PC-3 (cell line): ENCODE measurements at regions not wholly inside any gene's neighbourhood (a gene's known extent, or its start where the extent isn't known, plus 50 kb on each side); places are given as distances from the start of the nearest gene placed in this dataset.

Experiments used
- EZH2 ChIP-seq: fragments of 300-600 bp; sonication (generic); IDR thresholded peaks from one replicate; pipeline ENCODE4 v1.6.1; 2017; ENCODE audit warnings: antibody characterized with exemption, mild to moderate bottlenecking, low read length; ENCODE audit not compliant: unreplicated experiment
- TF ChIP-seq, protein P1 (sequence below): fragments of 300-600 bp; sonication (generic); conservative IDR thresholded peaks from 2 replicates; pipeline ENCODE4 v1.5.1; 2017; ENCODE audit warnings: antibody characterized with exemption, low read depth, mild to moderate bottlenecking, low read length

DNA sequence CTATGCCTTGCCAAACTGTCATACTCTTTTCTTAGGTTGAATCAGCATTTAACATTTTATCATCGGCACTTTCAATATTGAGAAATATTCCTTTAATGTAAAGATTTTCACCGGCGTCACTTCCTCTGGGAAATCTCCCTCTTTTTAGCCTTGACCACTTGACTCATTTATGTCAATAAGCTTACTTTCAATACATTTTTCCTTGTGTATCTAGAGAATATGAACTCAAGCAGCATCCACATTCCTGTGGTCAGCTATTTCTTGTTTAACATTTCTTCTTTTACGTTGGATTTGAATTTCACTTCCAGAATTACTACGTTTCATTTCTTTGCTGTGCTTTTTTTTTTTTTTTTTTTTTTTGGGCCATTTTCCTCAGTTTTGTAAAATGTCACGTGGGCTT is 271.2 kb upstream of the HTR2A start:
- TF ChIP-seq, protein P1, sequence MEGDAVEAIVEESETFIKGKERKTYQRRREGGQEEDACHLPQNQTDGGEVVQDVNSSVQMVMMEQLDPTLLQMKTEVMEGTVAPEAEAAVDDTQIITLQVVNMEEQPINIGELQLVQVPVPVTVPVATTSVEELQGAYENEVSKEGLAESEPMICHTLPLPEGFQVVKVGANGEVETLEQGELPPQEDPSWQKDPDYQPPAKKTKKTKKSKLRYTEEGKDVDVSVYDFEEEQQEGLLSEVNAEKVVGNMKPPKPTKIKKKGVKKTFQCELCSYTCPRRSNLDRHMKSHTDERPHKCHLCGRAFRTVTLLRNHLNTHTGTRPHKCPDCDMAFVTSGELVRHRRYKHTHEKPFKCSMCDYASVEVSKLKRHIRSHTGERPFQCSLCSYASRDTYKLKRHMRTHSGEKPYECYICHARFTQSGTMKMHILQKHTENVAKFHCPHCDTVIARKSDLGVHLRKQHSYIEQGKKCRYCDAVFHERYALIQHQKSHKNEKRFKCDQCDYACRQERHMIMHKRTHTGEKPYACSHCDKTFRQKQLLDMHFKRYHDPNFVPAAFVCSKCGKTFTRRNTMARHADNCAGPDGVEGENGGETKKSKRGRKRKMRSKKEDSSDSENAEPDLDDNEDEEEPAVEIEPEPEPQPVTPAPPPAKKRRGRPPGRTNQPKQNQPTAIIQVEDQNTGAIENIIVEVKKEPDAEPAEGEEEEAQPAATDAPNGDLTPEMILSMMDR: no peak
- TF ChIP-seq EZH2: no peak
